Skeletal muscle tissue (tissue), 3 donors: ENCODE measurements at regions not wholly inside any gene's neighbourhood (a gene's known extent, or its start where the extent isn't known, plus 50 kb on each side); places are given as distances from the start of the nearest gene placed in this dataset.

Source experiments
- H3K27ac ChIP-seq: one replicate; pipeline ENCODE4 v1.7.0; 2013; ENCODE audit warnings: mild to moderate bottlenecking, low read depth, low read length, inconsistent platforms
- H3K27me3 ChIP-seq, 3 donors: one replicate each; pipeline ENCODE4 v1.7.0; 2013; ENCODE audit warnings: low read length in 3 of 3; ENCODE audit not compliant: control insufficient read depth in 3 of 3, insufficient read depth in 3 of 3
- H3K36me3 ChIP-seq, 3 donors: one replicate each; pipeline ENCODE4 v1.7.0; 2013; ENCODE audit warnings: low read length in 3 of 3; ENCODE audit not compliant: control insufficient read depth in 3 of 3, insufficient read depth in 3 of 3
- H3K4me1 ChIP-seq, 3 donors: one replicate each; pipeline ENCODE4 v1.7.0; 2013; ENCODE audit warnings: low read length in 3 of 3, mild to moderate bottlenecking in 3 of 3; ENCODE audit not compliant: control insufficient read depth in 3 of 3, insufficient read depth in 3 of 3
- H3K4me3 ChIP-seq, 3 donors: one replicate each; pipeline ENCODE4 v1.7.0; 2013; ENCODE audit warnings: low read length in 3 of 3
- H3K9ac ChIP-seq, 3 donors: one replicate each; pipeline ENCODE4 v1.7.0; 2013; ENCODE audit warnings: low read length in 3 of 3, mild to moderate bottlenecking in 3 of 3, moderate library complexity in 2 of 3, low read depth in 1 of 3
- H3K9me3 ChIP-seq, 3 donors: one replicate each; pipeline ENCODE4 v1.7.0; 2013; ENCODE audit warnings: low read length in 3 of 3; ENCODE audit not compliant: control insufficient read depth in 3 of 3
- donor health status: Osteomylitis.

- H3K9me3 ChIP-seq, result no peaks in the 10 kb centered on the region
- H3K4me3 ChIP-seq, result no peak overlapping the region
- H3K4me1 ChIP-seq, result no peaks in the 10 kb centered on the region
- peaks cover 7 to 9% (median 7%) of the 10 kb centered on the region in 3 donors for H3K27me3 ChIP-seq
- no peak overlapping the region for H3K27ac ChIP-seq
- no peaks in the 10 kb centered on the region for H3K36me3 ChIP-seq
- no peak overlapping the region for H3K9ac ChIP-seq
These were observed 64.8 kb downstream of the PDCL3 start for GRCh38 chr2:100627330-100628300.

- H3K9me3 ChIP-seq, result no peaks in the 10 kb centered on the region
- H3K9ac ChIP-seq, result no peak overlapping the region
- no peaks in the 10 kb centered on the region for H3K36me3 ChIP-seq
- H3K4me1 ChIP-seq, result no peaks in the 10 kb centered on the region
- peaks cover 4 to 9% (median 7%) of the 10 kb centered on the region in 3 donors for H3K27me3 ChIP-seq
- H3K27ac ChIP-seq, result no peak overlapping the region
- H3K4me3 ChIP-seq, result no peak overlapping the region
These were observed 65.7 kb downstream of the PDCL3 start for GRCh38 chr2:100628506-100628905.

GRCh38 chr2:100629309-100629708, 66.5 kb downstream of the PDCL3 start:
- Histone ChIP-seq H3K9me3 (no peaks in the 10 kb centered on the region), H3K9ac (no peak overlapping the region), H3K4me3 (no peak overlapping the region), H3K4me1 (no peaks in the 10 kb centered on the region), H3K27ac (no peak overlapping the region), H3K27me3 (peaks cover 4 to 9% (median 7%) of the 10 kb centered on the region in 3 donors), H3K36me3 (no peaks in the 10 kb centered on the region)

- H3K4me3 ChIP-seq, result no peak overlapping the region
- H3K27ac ChIP-seq, result no peak overlapping the region
- H3K27me3 ChIP-seq, result peaks cover 4 to 9% (median 7%) of the 10 kb centered on the region in 3 donors
- H3K36me3 ChIP-seq, result no peaks in the 10 kb centered on the region
- H3K9me3 ChIP-seq, result no peaks in the 10 kb centered on the region
- no peak overlapping the region for H3K9ac ChIP-seq
- no peaks in the 10 kb centered on the region for H3K4me1 ChIP-seq
These were observed 67.7 kb downstream of the PDCL3 start for GRCh38 chr2:100630473-100630977.

DNA sequence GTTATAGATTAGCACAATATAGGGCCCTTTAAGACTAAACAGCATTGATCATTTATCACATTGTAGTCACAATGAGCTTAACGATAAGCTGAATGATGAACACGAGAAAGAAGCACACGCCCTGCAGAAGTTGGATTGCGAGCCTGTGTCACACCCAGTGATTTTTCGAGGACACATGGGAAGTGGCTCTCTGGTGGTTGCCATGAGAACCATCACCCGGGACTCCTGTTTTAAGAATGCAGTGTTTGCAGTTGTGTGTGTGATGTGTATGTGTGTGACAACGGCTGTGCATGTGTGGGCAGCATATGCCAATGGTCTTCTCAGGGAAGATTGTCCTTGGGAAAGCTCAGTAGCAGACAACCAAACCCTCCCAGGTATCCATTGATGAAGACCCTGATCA, 69.2 kb downstream of the PDCL3 start:
- no peaks in the 10 kb centered on the region for H3K36me3 ChIP-seq
- H3K9me3 ChIP-seq, result no peaks in the 10 kb centered on the region
- no peak overlapping the region for H3K4me3 ChIP-seq
- H3K27ac ChIP-seq, result no peak overlapping the region
- no peak overlapping the region for H3K9ac ChIP-seq
- no peaks in the 10 kb centered on the region for H3K4me1 ChIP-seq
- peaks cover 2 to 4% (median 4%) of the 10 kb centered on the region in 3 donors for H3K27me3 ChIP-seq

DNA sequence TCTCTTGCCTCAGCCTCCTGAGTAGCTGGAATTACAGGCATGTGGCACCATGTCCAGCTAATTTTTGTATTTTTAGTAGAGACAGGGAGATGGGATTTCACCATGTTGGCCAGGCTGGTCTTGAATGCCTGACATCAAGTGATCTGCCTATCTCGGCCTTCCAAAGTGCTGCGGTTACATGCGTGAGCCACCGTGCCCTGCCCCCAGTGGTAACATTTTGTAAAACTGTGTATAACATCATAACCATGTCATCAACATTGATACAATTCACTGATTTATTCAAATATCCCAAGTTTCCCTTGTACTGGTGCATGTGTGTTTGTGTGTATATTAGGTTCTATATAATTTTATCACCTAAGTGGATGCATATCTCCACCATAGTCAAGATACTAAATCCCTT, 70.0 kb downstream of the PDCL3 start:
- Histone ChIP-seq H3K4me1 (no peaks in the 10 kb centered on the region), H3K9me3 (no peaks in the 10 kb centered on the region), H3K36me3 (no peaks in the 10 kb centered on the region), H3K9ac (no peak overlapping the region), H3K4me3 (no peak overlapping the region), H3K27me3 (peaks cover 0 to 4% (median 3%) of the 10 kb centered on the region in 3 donors), H3K27ac (no peak overlapping the region)

DNA sequence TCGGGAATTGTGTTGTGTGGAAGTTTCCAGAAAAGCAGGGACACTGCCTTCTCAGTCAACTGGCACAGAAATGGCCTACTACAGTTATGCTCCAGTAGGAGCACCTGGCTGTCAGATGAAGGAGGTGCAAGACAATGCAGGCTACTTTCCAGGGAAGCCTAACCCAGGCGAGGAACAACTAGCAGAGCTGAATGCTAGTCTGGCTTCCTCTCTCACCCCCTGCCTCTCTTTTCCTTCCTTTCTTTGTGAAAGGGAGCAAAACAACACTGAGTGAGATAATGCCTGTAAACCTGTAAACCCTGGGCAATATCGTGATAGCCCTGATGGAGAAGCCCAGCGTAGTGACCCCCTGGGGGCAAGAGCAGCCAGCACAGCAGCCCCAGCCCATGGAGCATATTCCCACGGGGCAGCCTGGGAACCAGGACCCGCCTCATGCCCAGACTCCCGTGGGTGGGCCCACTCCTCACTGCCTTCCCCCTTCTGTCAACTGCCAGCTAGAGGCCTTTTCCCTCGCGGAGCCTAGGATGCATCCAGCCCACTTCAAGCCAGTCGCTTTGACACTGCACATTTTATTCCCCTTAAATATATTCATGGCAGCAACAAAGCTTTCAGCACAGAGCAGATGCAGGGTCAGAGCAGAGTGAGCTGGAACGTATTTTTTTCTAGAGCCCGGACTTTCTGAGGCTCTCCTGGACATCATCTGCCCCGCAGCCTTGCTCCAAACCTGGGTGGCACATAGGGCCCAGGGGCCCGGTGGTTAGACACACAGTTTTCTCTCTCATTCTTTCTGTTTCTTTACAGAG, 77.0 kb downstream of the PDCL3 start:
- peaks cover 0 to 21% (median 13%) of the 10 kb centered on the region in 3 donors for H3K27me3 ChIP-seq
- no peaks in the 10 kb centered on the region for H3K36me3 ChIP-seq
- no peaks in the 10 kb centered on the region for H3K9me3 ChIP-seq
- H3K9ac ChIP-seq, result no peak overlapping the region
- no peak overlapping the region for H3K4me3 ChIP-seq
- no peak overlapping the region for H3K27ac ChIP-seq
- no peaks in the 10 kb centered on the region for H3K4me1 ChIP-seq

- Histone ChIP-seq H3K9me3 (no peaks in the 10 kb centered on the region), H3K27me3 (peaks cover 0 to 21% (median 13%) of the 10 kb centered on the region in 3 donors), H3K9ac (no peak overlapping the region), H3K4me3 (no peak overlapping the region), H3K4me1 (no peaks in the 10 kb centered on the region), H3K27ac (no peak overlapping the region), H3K36me3 (no peaks in the 10 kb centered on the region)
These were observed 77.8 kb downstream of the PDCL3 start for GRCh38 chr2:100640431-100641124.

DNA sequence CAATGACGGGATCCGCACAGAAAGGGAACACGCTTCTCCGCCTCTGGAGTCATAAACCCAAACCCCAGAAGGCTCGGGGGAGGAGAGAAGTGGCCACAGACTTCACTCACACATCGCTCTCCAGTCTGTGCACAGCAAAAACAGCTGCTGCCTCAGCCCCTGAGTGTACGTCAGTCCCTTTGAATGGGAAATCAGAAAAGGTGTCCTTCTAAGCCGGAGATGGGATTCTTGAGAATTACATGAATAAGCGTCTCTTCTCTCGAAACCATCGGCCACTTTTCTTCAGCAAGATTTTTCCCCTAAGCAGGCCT, 78.3 kb downstream of the PDCL3 start:
- no peaks in the 10 kb centered on the region for H3K36me3 ChIP-seq
- H3K4me1 ChIP-seq, result no peaks in the 10 kb centered on the region
- no peaks in the 10 kb centered on the region for H3K9me3 ChIP-seq
- H3K9ac ChIP-seq, result no peak overlapping the region
- H3K27me3 ChIP-seq, result peaks cover 0 to 21% (median 13%) of the 10 kb centered on the region in 3 donors
- H3K27ac ChIP-seq, result no peak overlapping the region
- no peak overlapping the region for H3K4me3 ChIP-seq
